ENCODE measurements at regions not wholly inside any gene's neighbourhood (a gene's known extent, or its start where the extent isn't known, plus 50 kb on each side); places are given as distances from the start of the nearest gene placed in this dataset.

DNA sequence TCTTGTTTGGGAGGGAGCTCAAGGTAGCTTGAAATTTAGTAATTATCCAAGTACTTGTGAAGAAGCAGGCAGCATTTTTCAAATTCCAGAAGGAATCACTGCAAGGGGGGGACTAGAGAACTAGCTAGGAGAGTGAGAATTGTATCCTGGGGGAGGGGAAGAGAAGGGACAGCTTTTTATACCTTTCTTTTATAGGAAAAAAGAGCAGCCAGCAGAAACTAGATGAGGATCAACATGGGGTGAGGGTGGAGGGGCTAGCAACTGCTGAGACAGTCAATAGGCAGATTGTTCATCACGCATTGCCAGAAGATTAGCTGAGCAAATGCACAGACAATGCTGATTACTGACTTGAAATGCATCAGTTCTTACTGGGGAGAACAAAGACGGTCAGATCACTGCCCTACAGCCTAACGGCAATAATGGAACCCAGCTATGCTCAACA, 514.3 kb upstream of the CITED2 start:
- no peaks in the 10 kb centered on the region for H3K36me3 ChIP-seq
- H3K27ac ChIP-seq = no peak overlapping the region
- H3K4me1 ChIP-seq = no peaks in the 10 kb centered on the region
- TF ChIP-seq EP300 (IDR thresholded peaks at IDR 0.05) = no peak
- TF ChIP-seq POLR2AphosphoS5 (IDR thresholded peaks at IDR 0.05) = no peak
- TF ChIP-seq POLR2A (IDR thresholded peaks at IDR 0.05) = no peak
- TF ChIP-seq, protein P1, sequence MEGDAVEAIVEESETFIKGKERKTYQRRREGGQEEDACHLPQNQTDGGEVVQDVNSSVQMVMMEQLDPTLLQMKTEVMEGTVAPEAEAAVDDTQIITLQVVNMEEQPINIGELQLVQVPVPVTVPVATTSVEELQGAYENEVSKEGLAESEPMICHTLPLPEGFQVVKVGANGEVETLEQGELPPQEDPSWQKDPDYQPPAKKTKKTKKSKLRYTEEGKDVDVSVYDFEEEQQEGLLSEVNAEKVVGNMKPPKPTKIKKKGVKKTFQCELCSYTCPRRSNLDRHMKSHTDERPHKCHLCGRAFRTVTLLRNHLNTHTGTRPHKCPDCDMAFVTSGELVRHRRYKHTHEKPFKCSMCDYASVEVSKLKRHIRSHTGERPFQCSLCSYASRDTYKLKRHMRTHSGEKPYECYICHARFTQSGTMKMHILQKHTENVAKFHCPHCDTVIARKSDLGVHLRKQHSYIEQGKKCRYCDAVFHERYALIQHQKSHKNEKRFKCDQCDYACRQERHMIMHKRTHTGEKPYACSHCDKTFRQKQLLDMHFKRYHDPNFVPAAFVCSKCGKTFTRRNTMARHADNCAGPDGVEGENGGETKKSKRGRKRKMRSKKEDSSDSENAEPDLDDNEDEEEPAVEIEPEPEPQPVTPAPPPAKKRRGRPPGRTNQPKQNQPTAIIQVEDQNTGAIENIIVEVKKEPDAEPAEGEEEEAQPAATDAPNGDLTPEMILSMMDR (IDR thresholded peaks at IDR 0.05) = no peak
- H3K27me3 ChIP-seq = no peaks in the 10 kb centered on the region
- DNase-seq (ENCODE audit: low spot score in 2 of 2) = no peak
- no peaks in the 10 kb centered on the region for H3K9me3 ChIP-seq
- 66% methylated on average over 3 of the region's 3 CpGs for WGBS
- H3K4me3 ChIP-seq = no peak overlapping the region

DNA sequence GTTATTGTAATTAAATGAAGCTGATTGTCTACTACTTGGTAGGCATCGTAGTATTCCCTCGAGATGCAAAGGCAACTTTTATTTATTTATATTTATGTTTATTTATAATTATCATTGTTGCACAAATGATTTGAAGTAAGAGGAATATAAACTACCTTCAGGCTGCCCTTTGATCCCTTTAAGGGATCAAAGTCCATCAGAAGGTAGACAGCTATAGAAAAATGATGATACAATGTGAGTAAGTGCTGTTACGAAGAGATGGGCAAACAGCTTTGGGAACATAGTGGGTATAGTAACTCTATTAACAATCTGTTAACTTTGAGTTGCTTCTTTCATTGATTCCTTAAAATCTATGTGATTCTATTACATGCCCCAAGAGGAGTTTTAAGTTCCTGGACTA, 512.8 kb upstream of the CITED2 start:
- no peak overlapping the region for H3K27ac ChIP-seq
- TF ChIP-seq, protein P1 (IDR thresholded peaks at IDR 0.05) = no peak
- TF ChIP-seq EP300 (IDR thresholded peaks at IDR 0.05) (no peak), POLR2AphosphoS5 (IDR thresholded peaks at IDR 0.05) (no peak), POLR2A (IDR thresholded peaks at IDR 0.05) (no peak)
- H3K4me1 ChIP-seq = no peaks in the 10 kb centered on the region
- no peak for DNase-seq (ENCODE audit: low spot score in 2 of 2)
- no peaks in the 10 kb centered on the region for H3K9me3 ChIP-seq
- no peaks in the 10 kb centered on the region for H3K36me3 ChIP-seq
- H3K4me3 ChIP-seq = no peak overlapping the region
- H3K27me3 ChIP-seq = no peaks in the 10 kb centered on the region
- 96% methylated on average over 3 of the region's 3 CpGs for WGBS

DNA sequence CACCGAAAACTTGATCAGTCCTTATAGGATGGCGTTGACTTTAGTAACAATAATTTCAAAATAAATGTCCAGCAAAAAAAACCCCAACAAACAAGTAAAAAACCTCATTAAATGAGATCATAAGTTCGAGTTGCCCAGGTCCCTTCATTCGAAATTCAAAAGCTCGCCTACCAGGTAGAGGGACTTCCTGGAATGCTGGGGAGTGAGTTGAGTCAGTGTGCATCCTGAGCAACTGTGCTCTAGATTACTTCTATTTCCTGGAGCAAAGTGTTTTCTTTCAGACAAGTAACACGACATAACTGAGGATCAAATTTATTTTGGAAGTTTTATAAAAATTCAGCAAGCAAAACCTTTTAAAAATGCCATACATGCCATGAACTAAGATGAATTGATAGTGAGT, 511.9 kb upstream of the CITED2 start:
- Histone ChIP-seq H3K36me3 (no peaks in the 10 kb centered on the region), H3K27me3 (no peaks in the 10 kb centered on the region), H3K9me3 (no peaks in the 10 kb centered on the region), H3K4me1 (no peaks in the 10 kb centered on the region), H3K27ac (no peak overlapping the region), H3K4me3 (no peak overlapping the region)
- DNase-seq (ENCODE audit: low spot score in 2 of 2) = no peak
- TF ChIP-seq, protein P1 (IDR thresholded peaks at IDR 0.05) = no peak
- no peak for TF ChIP-seq POLR2AphosphoS5 (IDR thresholded peaks at IDR 0.05)
- TF ChIP-seq EP300 (IDR thresholded peaks at IDR 0.05) = no peak
- TF ChIP-seq POLR2A (IDR thresholded peaks at IDR 0.05) = no peak
- 91% methylated on average over 6 of the region's 6 CpGs for WGBS

DNA sequence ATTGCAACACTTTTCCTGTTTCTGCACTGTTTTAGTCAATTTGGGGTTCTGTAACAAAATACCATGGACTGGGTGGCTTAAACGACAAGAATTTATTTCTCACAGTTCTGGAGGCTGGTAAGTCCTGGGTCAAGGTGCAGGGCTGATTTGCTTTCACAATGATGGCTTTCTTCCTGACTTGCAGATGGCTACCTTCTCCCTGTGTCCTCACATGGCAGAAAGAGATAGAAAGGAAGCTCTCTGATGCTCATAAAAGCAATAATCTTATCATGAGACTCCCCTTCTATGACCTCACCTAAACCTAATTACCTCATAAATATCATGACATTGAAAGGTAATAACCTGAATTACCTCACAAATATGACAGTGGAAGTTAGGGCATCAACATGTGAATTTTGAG, 511.5 kb upstream of the CITED2 start:
- Histone ChIP-seq H3K36me3 (no peaks in the 10 kb centered on the region), H3K4me3 (no peak overlapping the region), H3K27ac (no peak overlapping the region), H3K9me3 (no peaks in the 10 kb centered on the region), H3K27me3 (no peaks in the 10 kb centered on the region), H3K4me1 (no peaks in the 10 kb centered on the region)
- WGBS = 52% methylated on average over 1 of the region's 1 CpG
- no peak for DNase-seq (ENCODE audit: low spot score in 2 of 2)
- TF ChIP-seq, protein P1 (IDR thresholded peaks at IDR 0.05) = no peak
- TF ChIP-seq POLR2A (IDR thresholded peaks at IDR 0.05) (no peak), EP300 (IDR thresholded peaks at IDR 0.05) (no peak), POLR2AphosphoS5 (IDR thresholded peaks at IDR 0.05) (no peak)

DNA sequence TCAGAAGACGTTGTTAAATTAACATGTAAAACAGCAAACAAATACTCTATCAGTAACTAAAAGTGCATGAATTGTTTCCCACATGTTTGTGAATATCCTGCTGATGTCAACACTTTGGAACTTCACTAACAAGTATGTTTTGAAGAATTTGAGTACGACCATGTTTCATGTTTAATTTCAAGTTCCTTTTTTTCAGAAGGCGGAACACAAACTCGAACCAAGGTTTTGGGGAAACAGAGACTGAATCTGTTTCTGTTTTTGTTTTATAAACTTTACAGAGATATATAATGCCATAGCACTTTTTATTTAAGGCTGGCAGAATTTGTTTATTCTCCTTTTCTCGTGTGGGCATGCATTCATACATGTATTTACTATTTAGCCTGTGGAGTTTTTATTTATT, 509.3 kb upstream of the CITED2 start:
- no peak overlapping the region for H3K4me3 ChIP-seq
- TF ChIP-seq, protein P1 (IDR thresholded peaks at IDR 0.05) = no peak
- no peak for TF ChIP-seq EP300 (IDR thresholded peaks at IDR 0.05)
- TF ChIP-seq POLR2AphosphoS5 (IDR thresholded peaks at IDR 0.05) = no peak
- TF ChIP-seq POLR2A (IDR thresholded peaks at IDR 0.05) = no peak
- H3K36me3 ChIP-seq = no peaks in the 10 kb centered on the region
- H3K4me1 ChIP-seq = no peaks in the 10 kb centered on the region
- 69% methylated on average over 5 of the region's 5 CpGs for WGBS
- H3K27me3 ChIP-seq = no peaks in the 10 kb centered on the region
- no peak for DNase-seq (ENCODE audit: low spot score in 2 of 2)
- H3K27ac ChIP-seq = no peak overlapping the region
- H3K9me3 ChIP-seq = no peaks in the 10 kb centered on the region
